Effector memory CD4-positive, alpha-beta T cell (primary cell): ENCODE measurements at regions not wholly inside any gene's neighbourhood (a gene's known extent, or its start where the extent isn't known, plus 50 kb on each side); places are given as distances from the start of the nearest gene placed in this dataset.
"Not testable (repeated sequence)": the region's sequence is repeated elsewhere in the genome, so short reads cannot be mapped to it uniquely, and the experiment has no call there.

ENCODE experiments used
- DNase-seq, 3 donors: peaks; one replicate each; pipeline ENCODE4 v3.0.0-alpha.2; 2020
- H3K27ac ChIP-seq: 2 replicates; pipeline ENCODE4 v1.7.0; 2013; ENCODE audit warnings: mild to moderate bottlenecking, low read length, moderate library complexity; ENCODE audit not compliant: insufficient read depth, poor library complexity, severe bottlenecking
- H3K27me3 ChIP-seq: replicated peaks from 2 replicates; pipeline ENCODE4 v1.7.0; 2013; ENCODE audit warnings: mild to moderate bottlenecking, low read length; ENCODE audit not compliant: insufficient read depth, control insufficient read depth, poor library complexity, severe bottlenecking
- H3K36me3 ChIP-seq: 2 replicates; pipeline ENCODE4 v1.7.0; 2013; ENCODE audit warnings: mild to moderate bottlenecking, low read length, moderate library complexity; ENCODE audit not compliant: control insufficient read depth, insufficient read depth
- H3K4me1 ChIP-seq: 2 replicates; pipeline ENCODE4 v1.7.0; 2013; ENCODE audit warnings: low read length, mild to moderate bottlenecking; ENCODE audit not compliant: control insufficient read depth, insufficient read depth, poor library complexity, severe bottlenecking
- H3K4me3 ChIP-seq: 2 replicates; pipeline ENCODE4 v1.7.0; 2013; ENCODE audit warnings: low read length, low read depth, mild to moderate bottlenecking; ENCODE audit not compliant: insufficient read depth, poor library complexity, severe bottlenecking
- H3K9me3 ChIP-seq: 2 replicates; pipeline ENCODE4 v1.7.0; 2013; ENCODE audit warnings: mild to moderate bottlenecking, low read length, moderate library complexity; ENCODE audit not compliant: control insufficient read depth

DNA sequence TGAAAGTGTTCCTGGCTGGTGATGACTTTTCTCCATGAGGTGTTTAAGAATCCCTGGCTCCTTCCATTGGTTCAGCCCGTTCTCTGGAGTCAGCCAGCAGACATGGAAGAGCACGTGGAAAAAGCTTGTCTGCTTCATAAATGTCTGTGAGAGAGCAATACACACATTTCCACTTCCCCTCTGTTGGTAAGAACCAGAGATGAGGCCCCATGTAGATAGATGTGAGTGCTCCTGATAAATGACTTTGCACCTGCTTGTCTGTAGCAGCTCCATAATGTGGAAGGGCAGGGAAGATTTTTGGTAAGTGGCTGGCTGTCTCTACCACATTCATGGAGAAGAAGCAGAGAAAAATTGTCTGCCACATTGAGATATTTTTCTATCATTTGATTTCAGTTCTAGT lies 325.8 kb downstream of the LMO7 start:
- H3K9me3 ChIP-seq, result no peaks in the 10 kb centered on the region
- no peak overlapping the region for H3K27ac ChIP-seq
- H3K4me1 ChIP-seq, result no peaks in the 10 kb centered on the region
- no peak for DNase-seq
- H3K36me3 ChIP-seq, result no peaks in the 10 kb centered on the region
- H3K4me3 ChIP-seq, result no peak overlapping the region
- H3K27me3 ChIP-seq, result no peaks in the 10 kb centered on the region

- H3K4me1 ChIP-seq, result no peaks in the 10 kb centered on the region
Measured at GRCh38 chr13:75960538-75960994, 324.4 kb downstream of the LMO7 start.

DNA sequence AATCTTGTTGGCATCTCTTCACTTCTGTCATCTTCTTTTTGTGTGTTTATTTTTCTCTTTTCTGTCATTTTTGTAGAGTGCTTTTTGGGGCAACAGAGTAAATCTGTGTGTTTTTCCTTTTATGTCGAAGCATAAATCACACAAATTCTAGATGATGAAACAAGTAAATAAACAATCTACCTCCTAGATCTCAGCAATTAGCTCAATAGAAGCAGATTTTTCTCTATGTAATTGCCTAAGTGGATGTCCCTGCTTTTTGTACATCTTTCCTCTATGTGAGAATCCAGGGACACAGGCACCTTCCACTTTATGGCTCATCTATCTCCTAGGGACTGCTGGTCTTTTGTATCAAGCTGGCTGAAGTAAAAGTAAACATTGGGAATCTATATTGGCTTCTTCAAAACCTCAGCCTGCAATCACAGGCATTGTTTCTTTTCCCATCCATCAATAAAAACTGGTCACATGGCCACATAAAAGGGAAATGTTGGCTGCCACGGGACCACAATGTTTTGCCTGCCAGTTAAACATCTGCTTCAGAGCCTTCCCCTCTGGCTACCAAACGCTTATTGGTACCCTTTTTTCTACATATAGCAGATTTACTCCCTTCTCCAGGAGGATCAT lies 323.8 kb downstream of the LMO7 start:
- H3K27ac ChIP-seq, result no peak overlapping the region
- DNase-seq, result no peak
- no peaks in the 10 kb centered on the region for H3K9me3 ChIP-seq
- no peaks in the 10 kb centered on the region for H3K4me1 ChIP-seq
- H3K4me3 ChIP-seq, result no peak overlapping the region
- no peaks in the 10 kb centered on the region for H3K27me3 ChIP-seq
- H3K36me3 ChIP-seq, result no peaks in the 10 kb centered on the region

More at GRCh38 chr13:75960538-75960994, 324.4 kb downstream of the LMO7 start:
- Histone ChIP-seq H3K36me3 (no peaks in the 10 kb centered on the region), H3K4me3 (no peak overlapping the region), H3K27ac (no peak overlapping the region), H3K9me3 (no peaks in the 10 kb centered on the region), H3K27me3 (no peaks in the 10 kb centered on the region)
- no peak for DNase-seq

- H3K4me3 ChIP-seq, H3K4me1 ChIP-seq, H3K9me3 ChIP-seq, H3K27me3 ChIP-seq, H3K36me3 ChIP-seq, DNase-seq, H3K27ac ChIP-seq: not testable (repeated sequence)
Measured at GRCh38 chr13:75953589-75953988, 317.5 kb downstream of the LMO7 start.

- Histone ChIP-seq H3K4me1 (no peaks in the 10 kb centered on the region), H3K27ac (no peak overlapping the region), H3K36me3 (no peaks in the 10 kb centered on the region), H3K9me3 (no peaks in the 10 kb centered on the region), H3K4me3 (no peak overlapping the region), H3K27me3 (no peaks in the 10 kb centered on the region)
- DNase-seq, result no peak
Measured at GRCh38 chr13:75947448-75947847, 311.3 kb downstream of the LMO7 start.

GRCh38 chr13:75946536-75947284 lies 310.6 kb downstream of the LMO7 start:
- Histone ChIP-seq H3K27me3 (no peaks in the 10 kb centered on the region), H3K27ac (no peak overlapping the region), H3K4me3 (no peak overlapping the region), H3K4me1 (no peaks in the 10 kb centered on the region), H3K9me3 (no peaks in the 10 kb centered on the region), H3K36me3 (no peaks in the 10 kb centered on the region)
- DNase-seq, result no peak

DNA sequence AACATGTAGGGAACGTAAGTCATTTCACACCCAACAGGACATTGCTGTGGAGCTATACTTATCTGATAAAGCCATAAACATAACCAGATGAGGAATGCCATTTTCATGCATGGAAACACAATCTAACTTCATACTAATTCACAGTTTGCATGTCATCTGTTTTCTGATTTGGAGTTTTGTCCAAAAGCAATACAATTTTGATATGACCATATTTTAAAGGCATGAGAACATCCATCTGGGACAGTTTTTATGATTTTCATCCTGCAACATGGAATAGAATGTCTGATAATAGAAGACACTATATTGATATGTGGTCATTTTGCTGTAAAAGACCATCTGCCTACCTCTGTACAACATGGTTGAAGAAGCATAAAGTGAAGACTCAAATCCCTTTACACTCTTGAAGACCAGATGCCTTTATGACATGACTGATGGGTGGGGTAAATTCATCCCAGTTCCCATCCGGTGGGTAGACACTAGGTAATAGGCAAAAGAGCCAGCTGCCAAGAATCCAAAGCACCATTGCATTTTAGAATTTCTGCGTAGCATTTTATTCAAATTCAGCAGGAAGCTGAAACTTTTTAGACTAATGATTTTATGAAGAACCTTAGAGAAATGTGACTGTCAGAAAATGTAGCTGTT lies 309.8 kb downstream of the LMO7 start:
- no peaks in the 10 kb centered on the region for H3K36me3 ChIP-seq
- H3K27me3 ChIP-seq, result no peaks in the 10 kb centered on the region
- H3K9me3 ChIP-seq, result no peaks in the 10 kb centered on the region
- H3K4me1 ChIP-seq, result no peaks in the 10 kb centered on the region
- H3K27ac ChIP-seq, result no peak overlapping the region
- no peak for DNase-seq
- H3K4me3 ChIP-seq, result no peak overlapping the region

GRCh38 chr13:75938811-75939560 lies 302.9 kb downstream of the LMO7 start:
- H3K27me3 ChIP-seq, result no peaks in the 10 kb centered on the region
- H3K27ac ChIP-seq, result no peak overlapping the region
- no peaks in the 10 kb centered on the region for H3K4me1 ChIP-seq
- no peaks in the 10 kb centered on the region for H3K36me3 ChIP-seq
- no peak overlapping the region for H3K4me3 ChIP-seq
- H3K9me3 ChIP-seq, result no peaks in the 10 kb centered on the region
- no peak for DNase-seq

DNA sequence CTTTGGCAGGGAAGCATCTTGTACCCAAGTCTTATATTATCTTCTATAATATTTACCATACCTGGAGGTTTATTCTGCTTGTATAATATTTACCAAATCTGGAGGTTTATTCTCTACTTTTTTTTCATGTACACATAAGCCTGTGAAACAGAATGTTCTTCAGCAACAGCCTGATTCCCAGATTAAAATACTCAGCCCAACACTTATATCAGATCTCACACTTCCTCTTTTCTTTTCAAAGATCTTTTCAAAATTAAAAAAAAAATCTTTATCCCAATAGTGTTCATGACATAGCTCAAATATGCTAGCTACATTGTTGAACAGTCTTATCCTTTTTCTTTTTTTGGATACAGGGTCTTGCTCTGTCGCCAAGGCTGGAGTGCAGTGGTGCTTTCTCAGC lies 300.7 kb downstream of the LMO7 start:
- H3K4me3 ChIP-seq, result no peak overlapping the region
- no peak for DNase-seq
- H3K27me3 ChIP-seq, result no peaks in the 10 kb centered on the region
- H3K4me1 ChIP-seq, result no peaks in the 10 kb centered on the region
- H3K9me3 ChIP-seq, result no peaks in the 10 kb centered on the region
- no peak overlapping the region for H3K27ac ChIP-seq
- no peaks in the 10 kb centered on the region for H3K36me3 ChIP-seq
